Spleen (tissue), 7 donors: ENCODE measurements at regions not wholly inside any gene's neighbourhood (a gene's known extent, or its start where the extent isn't known, plus 50 kb on each side); places are given as distances from the start of the nearest gene placed in this dataset.

Experiments used
- POLR2A ChIP-seq, 3 donors: fragments of 450-650 bp; IDR thresholded peaks; one replicate each; pipeline ENCODE4 v1.5.1; 2017; ENCODE audit warnings: antibody characterized with exemption in 3 of 3, mild to moderate bottlenecking in 1 of 3
- POLR2AphosphoS5 ChIP-seq, 3 donors: sonication (generic); formaldehyde crosslinking; IDR thresholded peaks; one replicate each; pipeline ENCODE4 v1.5.1; 2017; ENCODE audit warnings: antibody characterized with exemption in 3 of 3
- TF ChIP-seq, protein P1 (sequence below), 11 experiments: fragments of 200-600 bp in 7 of 11; fragments of 450-650 bp in 4 of 11; sonication (generic) in 4 of 11; IDR thresholded peaks in 8 of 11; conservative IDR thresholded peaks in 3 of 11; 1 replicate in 7 of 11; 2 replicates in 4 of 11; pipeline versions ENCODE4 v1.4.0 to v1.8.0; 2016 to 2021; ENCODE audit warnings: antibody characterized with exemption in 11 of 11, inconsistent platforms in 4 of 11, mild to moderate bottlenecking in 1 of 11
- donor health status: DM: no; HTN: no; CAD: no; lungs with moderate emphysema.
- donor health status: DM: no; HTN: no; CAD: no.
- donor health status: DM: no; HTN: no; CAD: no.

DNA sequence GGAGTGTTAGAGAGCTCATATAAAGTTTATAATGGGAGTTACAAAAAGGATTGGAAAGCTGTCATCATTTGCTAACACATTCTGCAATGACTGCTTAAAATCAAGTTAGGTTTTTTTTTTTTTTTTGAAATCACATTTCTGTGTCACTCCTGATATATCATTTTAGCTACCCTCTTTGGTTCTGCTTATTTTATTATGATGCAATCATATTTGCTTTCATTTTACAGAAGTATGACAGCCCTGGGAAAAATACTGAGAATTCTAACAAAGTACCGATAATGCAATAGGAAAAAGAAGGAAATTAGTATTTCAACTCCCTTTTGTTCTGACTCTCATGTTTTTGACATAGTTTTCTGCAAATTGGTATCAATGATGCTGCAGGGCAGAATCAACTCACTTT lies 71.6 kb upstream of the MDGA2 start:
- TF ChIP-seq POLR2AphosphoS5 (IDR thresholded peaks at IDR 0.05) = no peak
- TF ChIP-seq, protein P1, sequence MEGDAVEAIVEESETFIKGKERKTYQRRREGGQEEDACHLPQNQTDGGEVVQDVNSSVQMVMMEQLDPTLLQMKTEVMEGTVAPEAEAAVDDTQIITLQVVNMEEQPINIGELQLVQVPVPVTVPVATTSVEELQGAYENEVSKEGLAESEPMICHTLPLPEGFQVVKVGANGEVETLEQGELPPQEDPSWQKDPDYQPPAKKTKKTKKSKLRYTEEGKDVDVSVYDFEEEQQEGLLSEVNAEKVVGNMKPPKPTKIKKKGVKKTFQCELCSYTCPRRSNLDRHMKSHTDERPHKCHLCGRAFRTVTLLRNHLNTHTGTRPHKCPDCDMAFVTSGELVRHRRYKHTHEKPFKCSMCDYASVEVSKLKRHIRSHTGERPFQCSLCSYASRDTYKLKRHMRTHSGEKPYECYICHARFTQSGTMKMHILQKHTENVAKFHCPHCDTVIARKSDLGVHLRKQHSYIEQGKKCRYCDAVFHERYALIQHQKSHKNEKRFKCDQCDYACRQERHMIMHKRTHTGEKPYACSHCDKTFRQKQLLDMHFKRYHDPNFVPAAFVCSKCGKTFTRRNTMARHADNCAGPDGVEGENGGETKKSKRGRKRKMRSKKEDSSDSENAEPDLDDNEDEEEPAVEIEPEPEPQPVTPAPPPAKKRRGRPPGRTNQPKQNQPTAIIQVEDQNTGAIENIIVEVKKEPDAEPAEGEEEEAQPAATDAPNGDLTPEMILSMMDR (IDR thresholded peaks at IDR 0.05 in 8 of 11, conservative IDR thresholded peaks at IDR 0.05 in 3 of 11) = no peak
- TF ChIP-seq POLR2A (IDR thresholded peaks at IDR 0.05) = no peak
